IMR-90 (cell line): ENCODE measurements at regions not wholly inside any gene's neighbourhood (a gene's known extent, or its start where the extent isn't known, plus 50 kb on each side); places are given as distances from the start of the nearest gene placed in this dataset.

Source experiments
- ATAC-seq: fragments of 200-7000 bp; cut with Tn5 transposase; 2 replicates; pipeline ENCODE4 v1.9.1; 2020; ENCODE audit warnings: low read depth, mild to moderate bottlenecking, moderate library complexity
- BruUV-seq: library from RNA; stranded (reverse); fragments of 400-500 nt; replicated peaks from 2 replicates; lab custom pipeline; 2021; lab: Mats Ljungman, UMichigan
- CTCF ChIA-PET: fragments of 300-600 bp; formaldehyde crosslinking; extraction: SDS; loops from one replicate; lab custom pipeline; 2021; ENCODE audit warnings: antibody characterized with exemption; lab: Yijun Ruan, JAX
- POLR2A ChIA-PET: fragments of 300-600 bp; sonication (Branson Sonifier 250); formaldehyde crosslinking; loops from one replicate; lab custom pipeline; 2022; ENCODE audit warnings: antibody characterized with exemption; ENCODE audit not compliant: unreplicated experiment; lab: Charles Lee
- DNase-seq: peaks from one replicate; pipeline ENCODE4 v3.0.0; 2013
- H2AFZ ChIP-seq: replicated peaks from 2 replicates; pipeline ENCODE3; 2013; ENCODE audit warnings: low read length, mild to moderate bottlenecking; ENCODE audit not compliant: poor library complexity
- H2AK5ac ChIP-seq: 2 replicates; pipeline ENCODE4 v1.6.1; 2013; ENCODE audit warnings: low read depth, low read length, inconsistent platforms
- H2AK9ac ChIP-seq: replicated peaks from 2 replicates; pipeline ENCODE3; 2013; ENCODE audit warnings: mild to moderate bottlenecking, low read depth, low read length, moderate library complexity; ENCODE audit not compliant: poor library complexity
- H2BK120ac ChIP-seq: 2 replicates; pipeline ENCODE4 v1.6.1; 2013; ENCODE audit warnings: low read depth, low read length, inconsistent platforms
- H2BK15ac ChIP-seq: 3 replicates; pipeline ENCODE4 v1.6.1; 2013; ENCODE audit warnings: low read depth, low read length, inconsistent platforms
- H2BK20ac ChIP-seq: 2 replicates; pipeline ENCODE4 v1.6.1; 2013; ENCODE audit warnings: low read depth, mild to moderate bottlenecking, inconsistent platforms, low read length, moderate library complexity
- H2BK5ac ChIP-seq: 2 replicates; pipeline ENCODE4 v1.6.1; 2013; ENCODE audit warnings: mild to moderate bottlenecking, low read depth, low read length, inconsistent platforms; ENCODE audit not compliant: poor library complexity, severe bottlenecking
- H3K14ac ChIP-seq: replicated peaks from 2 replicates; pipeline ENCODE4 v1.6.1; 2013; ENCODE audit warnings: low read depth, low read length, inconsistent platforms
- H3K18ac ChIP-seq: 2 replicates; pipeline ENCODE4 v1.6.1; 2013; ENCODE audit warnings: low read depth, low read length, control low read depth
- H3K23ac ChIP-seq: 2 replicates; pipeline ENCODE4 v1.6.1; 2013; ENCODE audit warnings: low read depth, low read length, inconsistent platforms
- H3K27ac ChIP-seq: 2 replicates; pipeline ENCODE4 v1.5.1; 2013; ENCODE audit warnings: mild to moderate bottlenecking, control low read depth, low read length; ENCODE audit not compliant: insufficient read depth
- H3K27me3 ChIP-seq: 2 replicates; pipeline ENCODE4 v1.6.1; 2013; ENCODE audit warnings: low read length; ENCODE audit not compliant: control insufficient read depth, insufficient read depth
- H3K36me3 ChIP-seq: 2 replicates; pipeline ENCODE4 v1.6.1; 2013; ENCODE audit warnings: low read length, mixed read lengths; ENCODE audit not compliant: control insufficient read depth, insufficient read depth
- H3K4ac ChIP-seq: 2 replicates; pipeline ENCODE4 v1.6.1; 2013; ENCODE audit warnings: low read depth, low read length, inconsistent platforms
- H3K4me1 ChIP-seq: 2 replicates; pipeline ENCODE4 v1.6.1; 2013; ENCODE audit warnings: low read length, mixed read lengths; ENCODE audit not compliant: control insufficient read depth, insufficient read depth
- H3K4me2 ChIP-seq: 2 replicates; pipeline ENCODE4 v1.6.1; 2013; ENCODE audit warnings: low read depth, mild to moderate bottlenecking, control low read depth, low read length, moderate library complexity
- H3K4me3 ChIP-seq: 2 replicates; pipeline ENCODE4 v1.5.1; 2013; ENCODE audit warnings: low read depth, mild to moderate bottlenecking, control low read depth, low read length, moderate library complexity; ENCODE audit not compliant: insufficient read depth
- H3K56ac ChIP-seq: 2 replicates; pipeline ENCODE4 v1.6.1; 2013; ENCODE audit warnings: low read length, inconsistent platforms; ENCODE audit not compliant: insufficient read depth; ENCODE audit errors: extremely low read depth
- H3K79me1 ChIP-seq, 2 experiments: 2 replicates each; pipeline ENCODE4 v1.6.1; 2013; ENCODE audit warnings: low read length in 2 of 2, inconsistent platforms in 1 of 2, low read depth in 1 of 2
- H3K9ac ChIP-seq: 2 replicates; pipeline ENCODE4 v1.6.1; 2013; ENCODE audit warnings: low read depth, low read length, control low read depth
- H3K9me1 ChIP-seq: 2 replicates; pipeline ENCODE4 v1.6.1; 2013; ENCODE audit warnings: low read length, inconsistent platforms; ENCODE audit not compliant: insufficient read depth
- H3K9me3 ChIP-seq: 2 replicates; pipeline ENCODE4 v1.6.1; 2013; ENCODE audit warnings: low read length; ENCODE audit not compliant: control insufficient read depth, insufficient read depth
- H4K20me1 ChIP-seq: 2 replicates; pipeline ENCODE4 v1.6.1; 2013; ENCODE audit warnings: low read length, inconsistent platforms; ENCODE audit not compliant: insufficient read depth
- H4K5ac ChIP-seq: 2 replicates; pipeline ENCODE4 v1.6.1; 2013; ENCODE audit warnings: mild to moderate bottlenecking, low read depth, low read length, control low read depth
- H4K8ac ChIP-seq, 2 experiments: 2 replicates each; pipeline ENCODE4 v1.6.1; 2013; ENCODE audit warnings: low read depth in 2 of 2, low read length in 2 of 2, control low read depth in 1 of 2, inconsistent platforms in 1 of 2
- H4K91ac ChIP-seq: 2 replicates; pipeline ENCODE4 v1.6.1; 2013; ENCODE audit warnings: low read depth, low read length, inconsistent platforms; ENCODE audit not compliant: insufficient read depth
- BHLHE40 ChIP-seq: fragments of 150-350 bp; IDR thresholded peaks from 2 replicates; pipeline ENCODE4 v1.6.1; 2016; ENCODE audit warnings: mild to moderate bottlenecking, low read depth, low read length
- CEBPB ChIP-seq: IDR thresholded peaks from 2 replicates; pipeline ENCODE4 v1.6.1; 2012; ENCODE audit warnings: low read depth, low read length, improper control_type of control experiment
- CHD1 ChIP-seq: IDR thresholded peaks from 2 replicates; pipeline ENCODE4 v1.6.1; 2012; ENCODE audit warnings: low read depth, low read length, improper control_type of control experiment
- CTCF ChIP-seq: conservative IDR thresholded peaks from 2 replicates; pipeline ENCODE4 v1.5.1; 2012; ENCODE audit warnings: mild to moderate bottlenecking, low read depth, low read length, improper control_type of control experiment
- ELK1 ChIP-seq: fragments of 150-350 bp; IDR thresholded peaks from 2 replicates; pipeline ENCODE4 v1.6.1; 2016; ENCODE audit warnings: low read depth, mild to moderate bottlenecking, low read length, moderate library complexity, borderline replicate concordance
- FOS ChIP-seq: fragments of 150-350 bp; IDR thresholded peaks from 2 replicates; pipeline ENCODE4 v1.6.1; 2016; ENCODE audit warnings: low read depth, low read length
- MAFK ChIP-seq: IDR thresholded peaks from 2 replicates; pipeline ENCODE4 v1.6.1; 2012; ENCODE audit warnings: low read depth, low read length, improper control_type of control experiment
- MAZ ChIP-seq: IDR thresholded peaks from 2 replicates; pipeline ENCODE4 v1.6.1; 2012; ENCODE audit warnings: low read depth, mild to moderate bottlenecking, low read length, improper control_type of control experiment, moderate library complexity, borderline replicate concordance
- MXI1 ChIP-seq: IDR thresholded peaks from 2 replicates; pipeline ENCODE4 v1.6.1; 2012; ENCODE audit warnings: low read depth, mild to moderate bottlenecking, low read length, moderate library complexity, borderline replicate concordance
- NFE2L2 ChIP-seq: fragments of 150-350 bp; IDR thresholded peaks from 2 replicates; pipeline ENCODE4 v1.6.1; 2016; ENCODE audit warnings: low read depth, mild to moderate bottlenecking, low read length
- POLR2A ChIP-seq: IDR thresholded peaks from 2 replicates; pipeline ENCODE4 v1.6.1; 2012; ENCODE audit warnings: mild to moderate bottlenecking, low read depth, low read length
- RAD21 ChIP-seq: IDR thresholded peaks from 2 replicates; pipeline ENCODE4 v1.6.1; 2012; ENCODE audit warnings: low read length, improper control_type of control experiment
- RCOR1 ChIP-seq: IDR thresholded peaks from 2 replicates; pipeline ENCODE4 v1.6.1; 2012; ENCODE audit warnings: mild to moderate bottlenecking, low read length, improper control_type of control experiment; ENCODE audit not compliant: insufficient replicate concordance
- RFX5 ChIP-seq: IDR thresholded peaks from 2 replicates; pipeline ENCODE4 v1.8.0; 2012; ENCODE audit warnings: low read depth, mild to moderate bottlenecking, low read length, moderate library complexity
- SMC3 ChIP-seq: fragments of 150-350 bp; IDR thresholded peaks from 2 replicates; pipeline ENCODE4 v1.6.1; 2016; ENCODE audit warnings: low read depth, mild to moderate bottlenecking, antibody characterized with exemption, low read length, moderate library complexity
- USF2 ChIP-seq: fragments of 150-350 bp; IDR thresholded peaks from 2 replicates; pipeline ENCODE4 v1.6.1; 2017; ENCODE audit warnings: mild to moderate bottlenecking, antibody characterized with exemption, low read length, low read depth
- WGBS, 2 experiments: methylation state at CpG; one replicate each; pipeline versions ENCODE4 v1.1.5 to v1.1.7; 2013; ENCODE audit warnings: missing lambda C conversion rate in 2 of 2; ENCODE audit not compliant: insufficient read length in 1 of 2; ENCODE audit errors: extremely low coverage in 2 of 2; 5-methylcytosine and 5-hydroxymethylcytosine counted together
- dilution Hi-C: fragments of 300-500 bp; cut with HindIII; formaldehyde crosslinking; loops from one replicate; pipeline ENCODE4 v1.14.3; 2018; ENCODE audit warnings: low sequenced_read_pairs; ENCODE audit not compliant: unreplicated experiment
- in situ Hi-C: fragments of 300-500 bp; cut with MboI; formaldehyde crosslinking; loops from 3 replicates; pipeline ENCODE4 v1.14.3; 2019; ENCODE audit warnings: low sequenced_read_pairs, inconsistent platforms, mixed read lengths
- intact Hi-C: fragments of 100-400 bp; cut with micrococcal nuclease; formaldehyde crosslinking; loops from 2 replicates; pipeline ENCODE4 v1.10.0; 2022

GRCh38 chr4:66949419-66949818 lies 595.9 kb downstream of the CENPC start:
- Histone ChIP-seq H4K91ac (no peak overlapping the region), H2AK5ac (no peak overlapping the region), H2BK5ac (no peak overlapping the region), H3K27ac (no peak overlapping the region), H3K4ac (no peak overlapping the region), H3K23ac (no peak overlapping the region), H2BK120ac (no peak overlapping the region), H4K5ac (no peak overlapping the region), H3K36me3 (no peaks in the 10 kb centered on the region), H3K27me3 (no peaks in the 10 kb centered on the region), H2AK9ac (no peak overlapping the region), H3K14ac (no peak overlapping the region), H2AFZ (no peak overlapping the region), H3K79me1 (no peaks in the 10 kb centered on the region), H3K9ac (no peak overlapping the region), H4K8ac (no peak overlapping the region), H2BK20ac (no peak overlapping the region), H3K18ac (no peak overlapping the region), H3K4me1 (no peaks in the 10 kb centered on the region), H3K4me2 (no peak overlapping the region), H2BK15ac (no peak overlapping the region), H3K4me3 (no peak overlapping the region), H3K56ac (no peak overlapping the region), H4K20me1 (no peaks in the 10 kb centered on the region), H3K9me3 (peaks cover 4% of the 10 kb centered on the region), H3K9me1 (no peaks in the 10 kb centered on the region)
- DNase-seq = no peak
- ChIA-PET POLR2A (no interaction called here), CTCF (no interaction called here)
- in situ Hi-C loops (no loop called here), dilution Hi-C loops (no loop called here), intact Hi-C loops (no loop called here)
- no TSS peak for BruUV-seq
- ATAC-seq = no peak
- TF ChIP-seq CHD1 (no peak), CEBPB (no peak), SMC3 (no peak), ELK1 (no peak), POLR2A (no peak), USF2 (no peak), MAZ (no peak), RAD21 (no peak), NFE2L2 (no peak), MAFK (no peak), BHLHE40 (no peak), FOS (no peak), MXI1 (no peak), RCOR1 (no peak), RFX5 (no peak), CTCF (no peak)
- whole genome bisulfite sequencing, 2 experiments = no CpG with 5 or more reads among the region's 1 CpG
